Activated T-cell treated with anti-CD3 and anti-CD28 coated beads, Interleukin-2, amount 50 U/mL, for 4 hours (primary cell): ENCODE measurements at regions not wholly inside any gene's neighbourhood (a gene's known extent, or its start where the extent isn't known, plus 50 kb on each side); places are given as distances from the start of the nearest gene placed in this dataset.

ENCODE experiments used
- ATAC-seq, 2 donors: fragments of 200-7000 bp; cut with Tn5 transposase; one replicate each; pipeline ENCODE4 v1.10.0; 2021
- DNase-seq: peaks from one replicate; pipeline ENCODE4 v3.0.0-alpha.2; 2020
- H3K27me3 Mint-ChIP-seq: one replicate; pipeline ENCODE4 v1.8.0; 2021; ENCODE audit warnings: low read depth, mixed read lengths
- H3K36me3 Mint-ChIP-seq: one replicate; pipeline ENCODE4 v1.8.0; 2022; ENCODE audit warnings: mixed read lengths; ENCODE audit not compliant: insufficient read depth
- H3K4me1 Mint-ChIP-seq: one replicate; pipeline ENCODE4 v1.8.0; 2021; ENCODE audit warnings: low read depth, mixed read lengths
- H3K4me3 Mint-ChIP-seq: one replicate; pipeline ENCODE4 v1.8.0; 2021; ENCODE audit warnings: mild to moderate bottlenecking, moderate library complexity, mixed read lengths
- H3K9me3 Mint-ChIP-seq: one replicate; pipeline ENCODE4 v1.8.0; 2021; ENCODE audit warnings: mixed read lengths

DNA sequence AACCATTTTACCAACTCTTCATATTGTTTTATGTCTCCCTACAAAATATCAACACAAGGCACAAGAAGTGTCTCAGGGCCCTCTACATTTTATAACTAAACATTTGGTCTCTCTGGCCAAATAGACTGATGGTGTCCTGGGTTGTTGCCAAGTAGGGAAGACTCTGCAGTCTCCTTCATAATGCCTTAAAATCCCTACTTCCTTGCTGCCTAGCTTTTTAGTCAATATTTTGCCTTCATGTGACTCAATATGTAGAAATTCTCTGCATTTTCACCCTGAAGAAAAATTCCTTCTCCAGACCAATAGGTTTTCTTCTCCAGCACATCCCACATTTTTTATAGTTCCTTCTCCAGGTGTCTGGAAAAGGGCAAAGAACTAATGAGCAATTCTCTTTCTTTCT, 72.6 kb upstream of the IPO9 start:
- DNase-seq (no peak), ATAC-seq (no peak)
- Mint-ChIP-seq H3K9me3 (no peaks in the 10 kb centered on the region), H3K36me3 (no peaks in the 10 kb centered on the region), H3K4me3 (no peak overlapping the region), H3K4me1 (peaks cover 7% of the 10 kb centered on the region), H3K27me3 (peaks cover 5% of the 10 kb centered on the region)

DNA sequence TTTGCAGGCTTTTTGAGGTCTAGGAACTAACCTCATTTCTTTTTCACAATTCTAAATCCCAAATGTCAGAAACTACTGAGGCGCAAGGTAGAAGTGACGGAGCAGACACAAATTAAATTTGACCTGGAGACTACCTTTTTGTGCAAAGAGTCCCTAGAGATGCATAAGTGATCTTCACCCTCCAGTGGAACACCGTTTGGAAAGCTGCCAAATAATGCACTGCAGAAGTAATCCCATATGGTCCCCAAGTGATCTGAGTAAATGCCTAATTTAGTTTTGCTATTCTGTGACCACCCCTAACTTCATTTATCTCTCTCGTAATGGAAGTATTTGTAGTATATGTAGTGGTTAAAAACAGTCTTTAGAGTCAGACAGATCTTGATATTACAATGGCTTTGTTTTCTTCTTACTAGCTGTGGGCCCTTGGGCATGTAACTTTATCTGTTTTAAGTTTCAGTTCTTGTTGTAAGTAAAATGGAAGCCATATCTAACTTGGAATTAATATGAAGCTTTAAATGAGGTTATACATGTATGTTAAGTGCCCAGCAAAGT, 70.4 kb upstream of the IPO9 start:
- Mint-ChIP-seq H3K4me3 (no peak overlapping the region), H3K9me3 (no peaks in the 10 kb centered on the region), H3K4me1 (peaks cover 6% of the 10 kb centered on the region), H3K36me3 (no peaks in the 10 kb centered on the region), H3K27me3 (peaks cover 5% of the 10 kb centered on the region)
- DNase-seq, result no peak
- ATAC-seq, result no peak

DNA sequence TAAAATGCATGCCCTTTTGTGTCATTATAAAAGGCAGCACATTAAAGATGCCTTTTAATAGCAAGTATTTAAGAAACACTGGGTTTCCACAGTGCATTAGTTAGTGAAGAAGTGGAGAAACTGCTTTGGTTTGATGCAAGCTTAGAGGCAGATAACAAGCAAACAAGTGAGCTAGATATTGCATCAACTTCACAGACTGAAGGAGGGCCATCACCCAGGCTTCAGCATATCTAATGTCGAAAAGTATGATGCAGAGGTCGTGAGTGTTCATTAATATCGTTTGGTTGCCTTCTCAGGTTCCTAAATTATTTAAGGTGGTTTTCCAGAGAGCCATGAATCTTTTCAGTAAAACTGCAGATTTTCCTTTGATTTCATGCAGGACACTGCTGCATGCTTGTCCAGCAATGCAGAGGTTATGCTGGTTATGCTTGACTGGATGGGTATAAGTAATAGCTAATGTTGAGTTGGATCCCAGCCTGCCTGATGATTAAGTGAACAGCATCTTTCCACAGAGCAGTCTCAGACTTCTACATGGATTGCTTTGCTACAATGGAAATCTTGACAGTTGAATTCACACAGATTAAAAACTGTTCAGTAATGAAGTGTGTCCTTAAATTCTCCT, 69.7 kb upstream of the IPO9 start:
- no peak for ATAC-seq

DNA sequence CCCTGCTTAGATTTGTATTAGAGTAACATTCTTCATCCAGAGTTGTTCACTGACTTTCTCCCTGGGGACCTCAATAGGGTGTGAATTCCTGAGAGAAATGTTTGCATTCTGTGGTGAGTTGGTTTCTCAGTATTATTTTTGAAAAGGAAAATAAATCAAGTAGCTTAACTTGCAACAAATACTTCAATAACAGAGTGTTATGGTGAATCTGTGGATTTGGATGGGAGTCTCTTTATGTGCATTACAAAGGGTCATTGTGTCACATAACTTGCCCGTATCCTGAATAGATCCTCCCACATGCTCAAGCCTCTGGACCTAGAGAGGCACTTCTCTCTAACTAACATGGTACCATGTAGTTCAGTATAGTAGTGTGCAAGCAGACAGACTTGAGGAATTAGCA, 68.4 kb upstream of the IPO9 start:
- H3K27me3 Mint-ChIP-seq, result peaks cover 3% of the 10 kb centered on the region
- no peaks in the 10 kb centered on the region for H3K36me3 Mint-ChIP-seq
- DNase-seq, result no peak
- no peak overlapping the region for H3K4me3 Mint-ChIP-seq
- peaks cover 6% of the 10 kb centered on the region for H3K4me1 Mint-ChIP-seq
- H3K9me3 Mint-ChIP-seq, result no peaks in the 10 kb centered on the region
- no peak for ATAC-seq

More for the DNA sequence above, 69.7 kb upstream of the IPO9 start:
- Mint-ChIP-seq H3K9me3 (no peaks in the 10 kb centered on the region), H3K27me3 (peaks cover 3% of the 10 kb centered on the region), H3K4me3 (no peak overlapping the region), H3K4me1 (peaks cover 6% of the 10 kb centered on the region), H3K36me3 (no peaks in the 10 kb centered on the region)
- DNase-seq, result no peak

DNA sequence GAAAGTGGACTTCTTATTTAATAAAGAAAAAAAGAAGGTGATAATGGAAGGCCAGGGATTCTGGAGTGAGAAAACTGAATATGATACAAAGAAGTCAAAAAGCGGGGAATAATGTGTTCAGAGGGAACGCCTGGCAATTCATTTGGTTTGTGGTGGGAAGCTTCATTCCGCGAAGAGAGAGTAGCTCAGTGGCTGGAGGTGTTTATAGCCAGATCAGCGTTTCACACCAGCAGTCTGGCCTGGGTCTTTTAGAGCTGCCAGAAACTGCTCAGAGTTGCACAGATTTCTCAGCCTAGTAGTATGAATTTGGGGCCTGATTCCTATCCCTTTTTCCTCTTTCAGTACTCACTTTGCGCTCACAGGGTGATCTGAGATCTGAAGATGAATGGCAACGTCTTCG, 67.8 kb upstream of the IPO9 start:
- Mint-ChIP-seq H3K27me3 (peaks cover 3% of the 10 kb centered on the region), H3K9me3 (no peaks in the 10 kb centered on the region), H3K36me3 (no peaks in the 10 kb centered on the region), H3K4me1 (peaks cover 6% of the 10 kb centered on the region), H3K4me3 (no peak overlapping the region)
- DNase-seq (no peak), ATAC-seq (no peak)

DNA sequence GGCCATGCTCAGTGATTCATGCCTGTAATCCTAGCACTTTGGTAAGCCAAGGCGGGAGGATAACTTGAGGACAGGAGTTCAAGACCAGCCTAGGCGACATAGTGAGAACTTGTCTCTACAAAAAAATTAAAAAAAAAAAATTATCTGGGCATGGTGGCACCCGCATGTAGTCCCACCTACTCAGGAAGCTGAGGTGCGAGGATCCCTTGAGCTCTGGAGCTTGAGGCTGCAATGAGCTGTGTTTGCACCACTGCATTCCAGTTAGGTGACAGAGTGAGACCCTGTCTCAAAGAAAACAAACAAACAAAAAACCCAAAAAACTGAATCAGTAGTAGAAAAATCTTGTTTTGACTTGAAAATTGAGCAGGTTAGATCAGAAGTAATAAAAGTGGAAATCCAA, 67.1 kb upstream of the IPO9 start:
- Mint-ChIP-seq H3K4me3 (no peak overlapping the region), H3K36me3 (no peaks in the 10 kb centered on the region), H3K4me1 (peaks cover 4% of the 10 kb centered on the region), H3K9me3 (no peaks in the 10 kb centered on the region), H3K27me3 (no peaks in the 10 kb centered on the region)
- ATAC-seq, result no peak
- DNase-seq, result no peak

DNA sequence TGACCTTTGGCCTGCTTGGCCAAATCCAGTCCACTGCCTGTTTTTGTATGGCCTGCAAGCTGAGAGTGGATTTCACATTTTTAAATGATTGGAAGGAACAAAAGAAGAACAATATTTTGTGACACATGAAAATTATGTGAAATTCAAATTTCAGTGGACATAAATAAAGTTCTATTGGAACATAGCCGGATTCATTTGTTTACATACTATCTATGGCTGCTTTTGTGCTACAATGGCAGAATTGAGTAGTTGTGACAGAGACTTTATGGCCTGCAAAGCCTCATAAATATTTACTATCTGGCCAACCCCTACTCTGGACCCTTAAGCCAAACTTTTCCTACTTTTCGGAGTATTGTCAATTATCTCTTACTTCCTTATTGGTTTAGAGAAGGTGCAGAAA, 66.6 kb upstream of the IPO9 start:
- H3K4me1 Mint-ChIP-seq, result no peaks in the 10 kb centered on the region
- DNase-seq, result no peak
- no peak for ATAC-seq
- H3K27me3 Mint-ChIP-seq, result no peaks in the 10 kb centered on the region
- no peaks in the 10 kb centered on the region for H3K36me3 Mint-ChIP-seq
- H3K9me3 Mint-ChIP-seq, result no peaks in the 10 kb centered on the region
- no peak overlapping the region for H3K4me3 Mint-ChIP-seq

DNA sequence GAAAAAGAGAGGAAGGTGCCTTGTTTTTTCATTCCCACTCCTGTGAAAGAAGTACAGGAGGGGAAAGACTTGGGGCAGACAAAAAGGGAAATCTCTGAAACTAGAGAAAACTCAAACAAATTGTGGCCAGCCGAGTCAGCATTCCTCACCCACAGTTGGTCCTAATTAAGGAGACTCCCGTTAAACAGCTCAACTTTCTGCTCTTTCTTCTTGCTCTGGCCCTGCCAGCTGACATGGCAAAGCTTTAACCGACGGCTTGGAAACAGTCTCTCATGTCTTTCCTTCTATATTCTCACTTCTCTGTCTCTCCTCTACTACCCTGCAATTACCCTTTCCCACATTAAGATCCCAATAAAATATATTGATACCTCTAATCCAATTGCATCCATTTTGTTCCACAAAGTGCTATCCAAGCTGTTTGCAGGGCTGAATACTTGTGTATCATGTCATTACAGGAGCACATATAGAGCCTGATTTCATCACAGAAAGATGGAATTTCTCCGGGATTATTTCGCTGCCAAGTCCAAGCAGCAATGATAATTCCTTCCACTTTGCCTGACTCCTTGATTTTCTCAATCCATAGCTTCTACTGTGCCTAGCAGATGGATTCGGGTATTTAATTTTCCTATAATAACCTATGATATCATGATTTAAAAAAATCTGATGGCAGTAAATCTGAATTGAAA, 65.4 kb upstream of the IPO9 start:
- no peaks in the 10 kb centered on the region for H3K4me1 Mint-ChIP-seq
- no peaks in the 10 kb centered on the region for H3K36me3 Mint-ChIP-seq
- DNase-seq, result no peak
- H3K4me3 Mint-ChIP-seq, result no peak overlapping the region
- no peak for ATAC-seq
- no peaks in the 10 kb centered on the region for H3K9me3 Mint-ChIP-seq
- no peaks in the 10 kb centered on the region for H3K27me3 Mint-ChIP-seq

DNA sequence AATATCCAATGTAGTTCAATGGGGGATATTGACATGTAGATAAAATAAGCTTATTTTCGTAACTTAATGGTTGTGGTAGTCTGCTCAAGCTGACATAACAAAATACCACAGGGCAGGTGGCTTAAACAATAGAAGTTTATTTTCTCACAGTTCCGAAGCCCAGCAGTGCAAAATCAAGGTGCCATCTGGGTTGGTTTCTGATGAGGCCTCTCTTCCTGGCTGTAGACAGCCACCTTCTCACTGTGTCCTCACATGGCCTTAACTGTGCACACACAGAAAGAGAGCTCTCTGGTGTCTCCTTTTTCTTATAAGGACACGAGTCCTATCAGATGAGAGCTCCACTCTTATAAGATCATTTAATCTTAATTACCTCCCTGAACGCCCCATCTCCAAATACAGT, 64.8 kb upstream of the IPO9 start:
- no peak for ATAC-seq
- H3K27me3 Mint-ChIP-seq, result no peaks in the 10 kb centered on the region

DNA sequence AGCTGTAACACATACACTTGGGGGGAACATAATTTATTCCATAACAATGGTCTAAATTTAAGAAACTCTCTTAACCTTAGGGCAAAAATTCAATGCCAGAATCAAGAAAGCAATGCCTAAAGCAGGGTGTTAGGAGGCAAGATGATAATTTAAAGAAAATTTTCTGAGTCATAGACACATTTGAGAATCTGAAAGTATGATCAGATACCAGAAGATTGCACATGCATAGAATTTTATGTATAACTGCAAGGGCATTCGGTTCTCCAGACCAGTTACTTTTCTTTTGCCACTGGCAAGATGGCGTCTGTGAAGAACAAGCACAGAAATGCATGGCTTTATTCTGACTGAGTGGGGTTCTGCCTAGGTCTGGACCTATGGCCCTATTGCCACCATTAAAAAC, 64.4 kb upstream of the IPO9 start:
- Mint-ChIP-seq H3K4me1 (no peaks in the 10 kb centered on the region), H3K9me3 (no peaks in the 10 kb centered on the region), H3K36me3 (no peaks in the 10 kb centered on the region), H3K27me3 (no peaks in the 10 kb centered on the region), H3K4me3 (no peak overlapping the region)
- no peak for ATAC-seq
- no peak for DNase-seq

More for the DNA sequence above, 64.8 kb upstream of the IPO9 start:
- Mint-ChIP-seq H3K4me1 (no peaks in the 10 kb centered on the region), H3K4me3 (no peak overlapping the region), H3K9me3 (no peaks in the 10 kb centered on the region), H3K36me3 (no peaks in the 10 kb centered on the region)
- no peak for DNase-seq

DNA sequence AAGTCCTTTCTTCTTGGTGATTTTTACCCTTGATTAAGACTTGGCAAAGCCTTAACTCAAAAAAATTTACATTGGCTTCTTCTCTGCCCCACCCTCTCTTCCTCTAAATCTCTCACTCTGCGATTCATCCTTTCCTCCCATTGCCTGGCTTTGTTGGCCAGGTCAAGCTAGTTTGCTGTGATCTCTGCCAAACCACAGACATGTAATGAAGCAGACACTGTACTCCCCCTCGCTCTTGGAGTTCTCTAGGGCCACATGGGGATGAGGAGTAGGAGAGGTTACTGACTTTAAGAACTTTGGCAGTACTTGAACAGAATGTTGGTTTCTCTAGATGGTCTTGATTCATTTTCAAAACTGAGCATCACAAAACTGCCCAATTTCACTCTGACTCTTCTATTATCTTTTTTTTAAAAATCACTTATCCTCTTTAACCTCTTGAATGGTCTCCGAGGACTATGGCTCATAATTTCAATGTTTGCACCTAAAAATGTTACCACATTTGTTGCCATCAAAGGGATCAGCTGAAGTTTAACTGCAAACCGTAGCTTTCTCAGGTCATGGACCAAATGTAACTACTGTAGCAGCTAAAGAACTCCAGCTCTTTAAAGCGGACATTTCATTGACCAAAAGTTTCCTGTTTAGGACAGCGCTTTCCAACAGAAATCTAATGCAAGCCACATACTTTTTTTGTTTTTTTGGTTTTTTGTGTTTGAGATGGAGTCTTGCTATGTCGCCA, 62.7 kb upstream of the IPO9 start:
- Mint-ChIP-seq H3K36me3 (no peaks in the 10 kb centered on the region), H3K4me1 (no peaks in the 10 kb centered on the region), H3K9me3 (peaks cover 12% of the 10 kb centered on the region), H3K27me3 (no peaks in the 10 kb centered on the region), H3K4me3 (no peak overlapping the region)
- no peak for ATAC-seq
- DNase-seq, result no peak

DNA sequence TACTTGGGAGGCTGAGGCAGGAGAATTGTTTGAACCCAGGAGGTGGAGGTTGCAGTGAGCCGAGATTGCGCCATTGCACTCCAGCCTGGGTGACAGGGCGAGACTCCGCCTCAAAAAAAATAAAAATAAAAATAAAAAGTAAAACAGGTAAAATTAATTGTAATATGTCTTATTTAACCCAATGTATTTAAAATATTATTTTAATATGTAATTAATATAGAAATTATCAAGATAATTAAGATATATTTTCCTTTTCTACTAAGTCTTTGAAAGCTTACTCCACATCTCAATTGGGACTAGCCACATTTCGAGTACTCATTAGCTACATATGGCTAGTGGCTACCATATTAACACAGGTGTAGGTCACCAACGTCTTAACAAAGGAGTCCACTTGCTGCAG, 61.6 kb upstream of the IPO9 start:
- Mint-ChIP-seq H3K4me3 (no peak overlapping the region), H3K36me3 (no peaks in the 10 kb centered on the region), H3K4me1 (no peaks in the 10 kb centered on the region), H3K9me3 (peaks cover 15% of the 10 kb centered on the region), H3K27me3 (no peaks in the 10 kb centered on the region)
- ATAC-seq, result no peak
- no peak for DNase-seq

DNA sequence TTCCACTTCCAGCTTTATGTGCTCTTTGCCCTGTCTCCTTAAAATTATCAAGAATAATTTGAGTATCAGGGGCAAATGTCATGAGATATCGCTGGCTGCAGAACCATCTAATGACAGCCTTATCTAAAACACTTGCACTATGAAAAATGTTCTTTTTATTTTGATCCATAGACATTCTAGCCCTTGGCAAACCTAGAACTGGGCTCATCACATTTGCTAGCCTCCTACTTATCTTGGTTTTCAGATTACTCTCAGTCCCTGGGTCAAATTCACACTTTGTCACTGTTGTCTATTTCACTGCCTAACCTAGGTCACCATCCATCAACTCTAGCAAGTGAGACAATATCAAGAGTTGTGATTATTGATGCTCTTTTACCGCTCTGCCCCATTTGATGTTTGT, 59.9 kb upstream of the IPO9 start:
- no peaks in the 10 kb centered on the region for H3K4me1 Mint-ChIP-seq
- H3K9me3 Mint-ChIP-seq, result peaks cover 15% of the 10 kb centered on the region

DNA sequence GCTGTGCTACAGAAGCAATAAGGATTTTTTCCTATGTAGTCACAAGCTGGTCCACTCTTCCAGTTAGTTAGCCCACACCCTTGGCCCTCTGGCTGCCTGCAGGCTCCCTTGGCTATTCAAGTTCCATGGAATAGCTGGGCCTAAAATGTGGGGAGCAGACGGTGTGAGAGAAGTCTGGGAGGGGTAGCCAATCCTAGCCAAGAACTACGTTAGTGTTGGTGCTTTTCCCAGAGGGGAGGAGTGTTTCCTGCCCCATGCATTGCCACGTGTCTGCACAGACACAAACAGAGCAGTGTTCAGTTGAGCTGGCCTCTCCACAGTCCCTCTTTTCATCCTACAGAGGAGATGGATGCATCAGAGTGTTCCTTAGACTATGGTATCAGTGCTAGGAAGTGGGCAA, 59.0 kb upstream of the IPO9 start:
- DNase-seq (no peak), ATAC-seq (no peak)
- Mint-ChIP-seq H3K4me1 (no peaks in the 10 kb centered on the region), H3K4me3 (no peak overlapping the region), H3K36me3 (no peaks in the 10 kb centered on the region), H3K9me3 (peaks cover 15% of the 10 kb centered on the region), H3K27me3 (peaks cover 2% of the 10 kb centered on the region)

More for the DNA sequence above, 59.9 kb upstream of the IPO9 start:
- Mint-ChIP-seq H3K4me3 (no peak overlapping the region), H3K27me3 (peaks cover 2% of the 10 kb centered on the region), H3K36me3 (no peaks in the 10 kb centered on the region)
- ATAC-seq (no peak), DNase-seq (no peak)

DNA sequence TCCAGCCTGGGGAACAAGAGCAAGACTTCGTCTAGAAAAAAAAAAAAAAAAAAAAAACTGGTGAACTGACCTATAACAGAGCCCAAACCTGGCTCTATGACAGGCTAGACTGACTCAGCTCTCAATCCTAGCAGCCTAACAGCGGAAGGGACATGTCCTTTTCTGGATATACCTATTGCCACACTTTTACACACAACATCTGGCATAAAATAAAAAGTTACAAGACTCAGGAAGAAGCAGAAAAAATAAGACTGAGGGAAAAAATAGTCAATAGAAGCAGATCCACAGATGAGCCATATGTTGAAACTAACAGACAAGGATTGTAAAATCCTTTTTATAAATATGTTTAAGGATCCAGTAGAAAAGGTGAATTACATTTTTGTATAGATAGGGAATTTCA, 57.5 kb upstream of the IPO9 start:
- DNase-seq, result no peak
- ATAC-seq, result no peak
- Mint-ChIP-seq H3K36me3 (no peaks in the 10 kb centered on the region), H3K4me3 (no peak overlapping the region), H3K4me1 (no peaks in the 10 kb centered on the region), H3K27me3 (peaks cover 2% of the 10 kb centered on the region), H3K9me3 (peaks cover 15% of the 10 kb centered on the region)
